Effector memory CD4-positive, alpha-beta T cell (primary cell): ENCODE measurements at regions not wholly inside any gene's neighbourhood (a gene's known extent, or its start where the extent isn't known, plus 50 kb on each side); places are given as distances from the start of the nearest gene placed in this dataset.

Experiments used
- DNase-seq, 3 donors: peaks; one replicate each; pipeline ENCODE4 v3.0.0-alpha.2; 2020
- H3K27ac ChIP-seq: 2 replicates; pipeline ENCODE4 v1.7.0; 2013; ENCODE audit warnings: mild to moderate bottlenecking, low read length, moderate library complexity; ENCODE audit not compliant: insufficient read depth, poor library complexity, severe bottlenecking
- H3K27me3 ChIP-seq: replicated peaks from 2 replicates; pipeline ENCODE4 v1.7.0; 2013; ENCODE audit warnings: mild to moderate bottlenecking, low read length; ENCODE audit not compliant: insufficient read depth, control insufficient read depth, poor library complexity, severe bottlenecking
- H3K36me3 ChIP-seq: 2 replicates; pipeline ENCODE4 v1.7.0; 2013; ENCODE audit warnings: mild to moderate bottlenecking, low read length, moderate library complexity; ENCODE audit not compliant: control insufficient read depth, insufficient read depth
- H3K4me1 ChIP-seq: 2 replicates; pipeline ENCODE4 v1.7.0; 2013; ENCODE audit warnings: low read length, mild to moderate bottlenecking; ENCODE audit not compliant: control insufficient read depth, insufficient read depth, poor library complexity, severe bottlenecking
- H3K4me3 ChIP-seq: 2 replicates; pipeline ENCODE4 v1.7.0; 2013; ENCODE audit warnings: low read length, low read depth, mild to moderate bottlenecking; ENCODE audit not compliant: insufficient read depth, poor library complexity, severe bottlenecking
- H3K9me3 ChIP-seq: 2 replicates; pipeline ENCODE4 v1.7.0; 2013; ENCODE audit warnings: mild to moderate bottlenecking, low read length, moderate library complexity; ENCODE audit not compliant: control insufficient read depth

- no peaks in the 10 kb centered on the region for H3K4me1 ChIP-seq
- no peaks in the 10 kb centered on the region for H3K36me3 ChIP-seq
- no peaks in the 10 kb centered on the region for H3K27me3 ChIP-seq
- H3K9me3 ChIP-seq: no peaks in the 10 kb centered on the region
- no peak overlapping the region for H3K27ac ChIP-seq
- no peak overlapping the region for H3K4me3 ChIP-seq
- DNase-seq: no peak
These were observed 449.7 kb upstream of the USP15 start for GRCh38 chr12:61810486-61810885.

GRCh38 chr12:61821381-61821780 is 438.8 kb upstream of the USP15 start:
- Histone ChIP-seq H3K9me3 (no peaks in the 10 kb centered on the region), H3K27ac (no peak overlapping the region)
- no peak for DNase-seq

DNA sequence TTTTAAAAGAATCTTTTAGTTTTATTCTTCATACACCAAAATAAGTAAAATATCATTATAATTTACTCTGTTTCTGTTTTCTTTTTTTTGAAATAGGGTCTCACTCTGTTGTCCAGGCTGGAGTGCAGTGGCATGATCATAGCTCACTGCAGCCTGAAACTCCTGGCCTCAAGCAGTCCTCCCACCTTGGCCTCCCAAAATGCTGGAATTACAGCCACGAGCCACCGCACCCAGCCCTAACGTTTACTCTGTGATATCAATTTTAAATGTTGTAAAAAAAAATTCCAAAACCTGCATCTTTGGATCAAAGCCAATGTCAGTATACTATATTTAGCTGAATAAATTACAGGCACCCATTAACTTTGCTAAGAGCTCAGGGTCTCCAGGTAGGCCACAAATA is 437.1 kb upstream of the USP15 start:
- no peaks in the 10 kb centered on the region for H3K9me3 ChIP-seq
- H3K4me1 ChIP-seq: no peaks in the 10 kb centered on the region
- no peak for DNase-seq
- H3K27me3 ChIP-seq: no peaks in the 10 kb centered on the region
- no peak overlapping the region for H3K27ac ChIP-seq
- H3K36me3 ChIP-seq: no peaks in the 10 kb centered on the region
- H3K4me3 ChIP-seq: no peak overlapping the region

More at GRCh38 chr12:61821381-61821780, 438.8 kb upstream of the USP15 start:
- H3K4me3 ChIP-seq: no peak overlapping the region
- no peaks in the 10 kb centered on the region for H3K27me3 ChIP-seq
- H3K36me3 ChIP-seq: no peaks in the 10 kb centered on the region
- no peaks in the 10 kb centered on the region for H3K4me1 ChIP-seq

DNA sequence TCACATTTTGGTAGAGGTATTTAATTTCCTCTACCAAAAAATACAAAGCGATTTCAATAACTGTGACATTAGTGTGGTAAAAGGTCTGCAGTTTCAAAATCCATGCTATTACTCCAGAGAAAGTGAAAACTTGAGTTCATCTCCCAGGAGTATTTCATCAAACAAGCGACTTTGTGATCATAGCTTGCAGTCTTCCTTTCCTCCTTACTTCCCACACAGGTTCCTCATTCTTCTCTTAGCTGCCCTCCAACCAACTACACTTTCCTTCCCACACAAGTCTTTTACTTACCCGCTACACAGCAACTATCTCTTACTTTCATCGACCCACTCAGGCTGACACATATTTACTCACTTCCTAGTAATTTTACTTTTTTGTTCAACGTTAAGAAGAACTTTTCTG is 413.4 kb upstream of the USP15 start:
- no peaks in the 10 kb centered on the region for H3K4me1 ChIP-seq
- no peak for DNase-seq
- no peak overlapping the region for H3K4me3 ChIP-seq
- H3K27me3 ChIP-seq: no peaks in the 10 kb centered on the region
- H3K27ac ChIP-seq: no peak overlapping the region
- no peaks in the 10 kb centered on the region for H3K36me3 ChIP-seq
- no peaks in the 10 kb centered on the region for H3K9me3 ChIP-seq

GRCh38 chr12:61848893-61849292 is 411.3 kb upstream of the USP15 start:
- Histone ChIP-seq H3K36me3 (no peaks in the 10 kb centered on the region), H3K27me3 (no peaks in the 10 kb centered on the region), H3K4me1 (no peaks in the 10 kb centered on the region), H3K27ac (no peak overlapping the region), H3K9me3 (no peaks in the 10 kb centered on the region), H3K4me3 (no peak overlapping the region)
- DNase-seq: no peak

DNA sequence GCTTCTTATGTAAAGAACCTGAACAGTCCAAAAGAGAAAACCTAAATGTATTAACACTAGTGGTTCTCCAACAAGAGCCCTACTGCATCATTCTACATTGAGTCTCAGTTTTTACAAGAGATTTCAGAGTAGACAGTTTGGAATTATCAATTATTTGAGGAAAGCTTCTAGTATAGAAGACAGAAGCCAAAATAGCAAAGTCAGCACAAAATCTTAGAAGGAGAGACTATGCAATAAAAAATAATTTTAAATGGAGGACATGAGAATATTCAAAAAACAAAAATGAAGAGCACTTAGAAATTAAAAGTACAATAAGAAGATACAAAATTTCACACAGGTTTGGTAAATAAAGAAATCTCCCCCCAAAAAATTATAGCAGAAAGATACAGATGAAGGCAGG is 406.3 kb upstream of the USP15 start:
- no peak overlapping the region for H3K4me3 ChIP-seq
- no peak overlapping the region for H3K27ac ChIP-seq
- H3K27me3 ChIP-seq: no peaks in the 10 kb centered on the region
- no peaks in the 10 kb centered on the region for H3K9me3 ChIP-seq
- no peaks in the 10 kb centered on the region for H3K36me3 ChIP-seq
- H3K4me1 ChIP-seq: no peaks in the 10 kb centered on the region
- no peak for DNase-seq

DNA sequence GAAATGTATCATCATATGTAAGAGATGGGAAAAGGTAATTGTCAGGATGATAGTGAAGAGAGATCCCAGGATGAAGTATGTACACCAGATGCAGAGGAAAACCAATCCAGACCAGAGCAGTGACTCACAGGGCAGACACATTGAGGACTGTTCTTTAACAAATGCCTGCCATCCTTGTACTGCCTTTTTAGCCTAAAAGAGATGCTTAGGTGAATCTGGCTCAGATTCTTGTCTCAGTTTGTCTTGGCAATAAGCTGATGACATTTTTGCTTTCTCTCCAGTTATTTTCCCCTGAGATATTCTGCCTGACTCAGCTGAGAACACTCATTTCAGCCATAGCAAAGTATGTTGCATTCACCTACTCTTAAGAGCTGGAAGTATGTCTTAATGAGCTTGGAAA is 405.3 kb upstream of the USP15 start:
- Histone ChIP-seq H3K4me3 (no peak overlapping the region), H3K4me1 (no peaks in the 10 kb centered on the region), H3K27ac (no peak overlapping the region), H3K27me3 (no peaks in the 10 kb centered on the region), H3K36me3 (no peaks in the 10 kb centered on the region), H3K9me3 (no peaks in the 10 kb centered on the region)
- no peak for DNase-seq

DNA sequence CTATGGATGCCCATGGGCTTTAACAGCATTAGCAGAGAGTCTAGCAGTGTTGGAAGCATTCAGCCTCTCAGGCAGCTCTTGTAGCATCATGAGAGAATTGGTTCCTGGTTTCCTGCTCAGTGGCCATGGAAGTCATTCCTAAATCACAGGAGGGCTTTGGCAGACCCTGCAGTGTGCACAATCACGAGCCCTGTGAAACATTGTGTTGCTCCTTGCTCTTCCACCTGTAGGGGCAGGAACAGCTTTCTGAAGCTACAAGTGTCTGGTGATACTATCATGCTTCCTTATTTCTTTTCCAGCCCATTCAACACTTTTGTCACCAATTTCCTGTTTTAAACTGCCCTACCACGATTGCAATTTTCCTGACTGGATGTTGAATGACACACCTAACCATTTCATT is 402.2 kb upstream of the USP15 start:
- Histone ChIP-seq H3K4me3 (no peak overlapping the region), H3K4me1 (no peaks in the 10 kb centered on the region), H3K36me3 (no peaks in the 10 kb centered on the region), H3K9me3 (no peaks in the 10 kb centered on the region), H3K27ac (no peak overlapping the region), H3K27me3 (no peaks in the 10 kb centered on the region)
- no peak for DNase-seq

- DNase-seq: no peak
- Histone ChIP-seq H3K4me3 (no peak overlapping the region), H3K4me1 (no peaks in the 10 kb centered on the region), H3K27ac (no peak overlapping the region), H3K36me3 (no peaks in the 10 kb centered on the region), H3K9me3 (no peaks in the 10 kb centered on the region), H3K27me3 (no peaks in the 10 kb centered on the region)
These were observed 399.8 kb upstream of the USP15 start for GRCh38 chr12:61860451-61860850.

- Histone ChIP-seq H3K27ac (no peak overlapping the region), H3K27me3 (no peaks in the 10 kb centered on the region), H3K4me3 (no peak overlapping the region), H3K4me1 (no peaks in the 10 kb centered on the region), H3K36me3 (no peaks in the 10 kb centered on the region), H3K9me3 (no peaks in the 10 kb centered on the region)
- no peak for DNase-seq
These were observed 397.2 kb upstream of the USP15 start for GRCh38 chr12:61862986-61863385.

DNA sequence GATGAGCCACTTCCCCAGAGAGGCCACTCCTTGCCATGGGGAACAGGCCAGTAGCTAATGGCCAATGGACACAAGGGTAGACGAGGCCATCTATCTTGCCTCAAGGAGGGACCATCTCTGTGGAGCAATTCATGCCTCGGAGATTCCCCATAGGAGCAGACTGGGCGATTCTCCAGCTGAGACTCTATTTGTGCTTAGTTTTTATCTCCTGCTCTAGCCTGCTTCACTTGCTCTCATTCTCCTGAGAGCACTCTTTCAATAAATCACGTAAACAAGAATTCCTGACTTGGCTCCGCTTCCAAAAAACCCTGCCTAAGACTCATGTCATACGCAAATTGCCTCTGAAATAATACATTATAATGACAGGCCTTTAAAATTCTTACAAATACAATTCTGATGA is 396.4 kb upstream of the USP15 start:
- Histone ChIP-seq H3K9me3 (no peaks in the 10 kb centered on the region), H3K27ac (no peak overlapping the region), H3K4me3 (no peak overlapping the region), H3K4me1 (no peaks in the 10 kb centered on the region), H3K27me3 (no peaks in the 10 kb centered on the region), H3K36me3 (no peaks in the 10 kb centered on the region)
- DNase-seq: no peak
